ENCODE measurements at regions not wholly inside any gene's neighbourhood (a gene's known extent, or its start where the extent isn't known, plus 50 kb on each side); places are given as distances from the start of the nearest gene placed in this dataset.
"Not testable (repeated sequence)": the region's sequence is repeated elsewhere in the genome, so short reads cannot be mapped to it uniquely, and the experiment has no call there.

DNA sequence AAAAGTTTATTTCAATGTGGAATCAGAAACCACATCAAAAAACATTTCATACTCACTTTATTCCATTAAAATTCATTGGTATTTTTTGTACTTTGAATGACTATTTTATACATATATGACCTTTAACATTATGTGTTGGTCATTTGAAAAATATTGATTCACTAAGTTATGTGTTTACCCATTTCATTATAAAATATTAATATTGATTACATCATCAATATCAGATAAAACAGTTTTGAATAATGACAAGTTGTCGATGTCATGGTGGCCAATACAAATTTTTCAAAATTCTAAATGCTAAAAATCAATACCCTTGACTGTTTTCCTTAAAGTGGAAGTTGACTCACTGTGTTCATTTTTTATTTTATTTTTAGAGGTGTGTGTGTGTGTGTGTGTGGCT lies 239.7 kb upstream of the ROBO1 start:
- DNase-seq = no peak

DNA sequence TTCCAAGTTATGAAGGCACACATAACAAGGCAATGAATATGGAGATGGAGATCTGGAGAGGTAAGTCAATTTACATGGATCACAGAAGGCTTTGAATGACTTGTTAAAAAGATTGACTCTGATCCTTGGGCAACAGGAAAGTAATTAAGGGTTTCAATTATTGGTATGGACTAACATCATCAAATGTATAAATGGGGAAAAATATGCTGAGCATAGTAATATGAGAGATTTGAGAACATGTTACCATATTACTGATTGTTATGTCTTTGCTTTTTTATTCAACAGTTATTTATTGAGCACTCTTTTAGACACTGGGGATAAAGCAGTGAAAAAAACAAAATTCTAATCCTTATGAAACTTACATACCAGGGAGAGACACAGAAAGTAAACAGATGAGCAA lies 238.5 kb upstream of the ROBO1 start:
- no peak for DNase-seq

DNA sequence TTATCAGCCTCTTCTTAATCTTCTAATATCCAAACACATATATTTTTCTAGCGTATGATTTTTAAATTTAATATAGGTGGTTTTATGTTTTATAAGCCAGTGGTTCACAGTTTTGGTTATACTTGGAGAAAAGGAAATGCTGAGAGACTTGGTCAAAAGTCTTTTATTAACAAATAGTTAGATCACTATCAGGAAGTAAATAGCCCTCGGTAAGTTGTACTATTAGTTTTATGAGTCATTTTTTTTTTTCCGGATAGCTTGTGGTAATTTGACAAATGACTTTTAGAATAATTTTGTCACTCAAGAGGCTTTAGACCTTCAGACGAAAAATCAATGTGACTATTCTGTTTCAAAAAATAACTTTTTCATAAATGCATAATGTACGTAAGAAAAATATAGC lies 232.2 kb upstream of the ROBO1 start:
- no peak for DNase-seq

DNA sequence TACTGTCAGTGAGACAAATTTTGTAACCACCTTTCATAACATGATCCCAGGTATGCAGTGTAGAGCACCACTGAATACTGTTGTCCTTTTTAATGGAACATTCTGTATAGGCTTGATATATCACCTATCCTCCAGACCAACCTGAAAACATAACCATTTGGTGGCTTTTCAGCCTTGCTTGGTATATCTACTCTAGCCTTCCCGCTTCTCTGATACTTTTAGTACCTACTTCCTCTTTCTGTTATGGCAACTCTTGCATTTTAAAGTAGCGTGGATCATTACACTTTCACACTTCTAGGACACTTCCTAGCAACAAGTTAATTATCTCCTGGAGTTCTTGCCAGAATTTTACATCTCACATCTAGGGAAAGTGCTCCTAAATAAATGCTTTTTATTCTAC lies 226.6 kb upstream of the ROBO1 start:
- DNase-seq = no peak

DNA sequence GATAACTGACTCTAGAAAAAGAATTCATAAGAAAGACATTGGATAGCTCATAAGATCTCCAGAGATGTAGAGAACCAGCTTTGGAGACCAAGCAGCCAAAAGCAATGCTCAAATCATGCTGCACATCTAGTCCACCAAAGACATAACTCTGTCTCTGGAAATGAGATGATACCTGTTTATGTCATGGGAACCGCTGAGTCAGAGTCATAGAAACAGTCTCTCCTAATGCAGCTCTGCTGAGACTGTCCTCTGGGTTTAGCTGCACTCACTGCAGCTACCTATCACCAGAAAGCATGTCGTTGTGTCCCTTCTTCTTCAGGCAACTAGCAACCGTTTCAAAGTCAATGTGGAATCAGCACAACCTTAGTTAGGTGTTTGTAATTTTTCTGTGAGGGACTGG lies 218.5 kb upstream of the ROBO1 start:
- DNase-seq = no peak

DNA sequence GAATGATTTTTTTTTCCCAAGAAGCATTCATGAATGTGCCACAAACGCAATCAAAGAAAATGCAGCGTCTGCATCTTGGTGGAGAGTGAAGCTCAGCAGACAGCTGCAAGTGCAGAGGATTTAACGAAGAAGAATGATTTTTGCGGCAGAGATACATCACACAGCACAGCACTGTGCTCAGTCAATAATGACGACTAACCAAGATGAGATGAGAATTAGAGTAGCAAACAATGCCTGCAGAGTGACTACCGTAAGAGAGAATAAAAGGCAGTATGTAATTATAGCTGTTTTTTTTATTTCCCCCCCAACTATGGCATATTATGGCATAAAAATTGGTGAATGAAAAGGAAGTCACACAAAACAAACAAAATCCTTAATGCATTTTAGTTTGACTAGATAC lies 218.0 kb upstream of the ROBO1 start:
- DNase-seq = no peak

DNA sequence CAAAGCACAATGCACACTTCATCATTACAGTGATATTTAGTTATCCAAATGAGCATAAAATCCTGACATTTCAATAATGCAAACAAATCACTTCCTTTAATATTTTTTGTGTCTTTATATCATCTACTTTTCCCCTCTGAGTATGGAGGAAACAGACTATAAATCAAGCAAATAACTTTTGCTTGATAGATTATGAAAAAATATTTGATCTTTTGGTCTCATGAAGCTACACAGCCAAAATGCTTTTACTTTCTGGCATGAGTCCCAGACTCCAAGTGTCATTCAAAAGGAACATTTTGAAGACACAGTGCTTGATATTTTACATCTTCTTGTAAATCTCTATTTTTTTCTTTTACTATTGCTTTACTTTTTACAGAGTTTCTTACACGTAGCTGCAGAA lies 215.3 kb upstream of the ROBO1 start:
- no peak for DNase-seq

DNA sequence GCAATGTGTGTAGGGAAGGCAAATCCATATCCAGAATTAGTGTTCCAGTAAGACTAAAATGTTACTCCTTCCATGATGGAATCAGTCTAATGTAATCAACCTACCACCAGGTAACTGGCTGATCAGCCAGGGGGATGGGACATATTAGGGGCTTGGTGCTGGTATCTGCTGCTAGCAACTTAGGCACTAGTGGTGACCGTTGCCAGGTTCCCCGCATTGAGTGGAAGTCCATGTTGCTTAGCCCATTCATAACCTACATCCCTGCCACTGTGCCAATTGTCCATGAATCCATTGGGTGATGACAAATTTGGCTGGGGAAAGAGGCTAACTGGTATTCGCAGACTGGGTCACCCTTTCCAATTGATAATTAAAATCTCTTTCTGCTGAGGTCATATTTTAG lies 212.2 kb upstream of the ROBO1 start:
- no peak for DNase-seq

DNA sequence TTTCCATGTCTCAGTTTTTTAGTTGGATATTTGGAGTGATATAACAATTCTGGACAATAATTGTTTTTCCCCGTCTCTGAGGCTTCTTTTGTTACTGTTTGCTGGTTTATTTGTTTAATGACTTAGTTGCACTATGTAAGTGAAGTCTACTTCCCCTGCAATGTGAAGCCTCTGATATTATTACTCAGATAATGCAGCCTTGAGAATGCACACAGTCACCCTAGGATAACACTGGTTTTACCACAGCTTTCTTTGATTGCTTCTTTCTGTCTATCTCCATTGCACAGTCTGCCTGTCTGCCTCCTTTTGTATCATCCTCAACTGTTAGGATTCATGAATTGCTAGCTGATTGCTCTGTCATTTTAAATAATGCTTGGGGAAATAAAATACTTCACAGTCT lies 208.7 kb upstream of the ROBO1 start:
- DNase-seq = no peak

DNA sequence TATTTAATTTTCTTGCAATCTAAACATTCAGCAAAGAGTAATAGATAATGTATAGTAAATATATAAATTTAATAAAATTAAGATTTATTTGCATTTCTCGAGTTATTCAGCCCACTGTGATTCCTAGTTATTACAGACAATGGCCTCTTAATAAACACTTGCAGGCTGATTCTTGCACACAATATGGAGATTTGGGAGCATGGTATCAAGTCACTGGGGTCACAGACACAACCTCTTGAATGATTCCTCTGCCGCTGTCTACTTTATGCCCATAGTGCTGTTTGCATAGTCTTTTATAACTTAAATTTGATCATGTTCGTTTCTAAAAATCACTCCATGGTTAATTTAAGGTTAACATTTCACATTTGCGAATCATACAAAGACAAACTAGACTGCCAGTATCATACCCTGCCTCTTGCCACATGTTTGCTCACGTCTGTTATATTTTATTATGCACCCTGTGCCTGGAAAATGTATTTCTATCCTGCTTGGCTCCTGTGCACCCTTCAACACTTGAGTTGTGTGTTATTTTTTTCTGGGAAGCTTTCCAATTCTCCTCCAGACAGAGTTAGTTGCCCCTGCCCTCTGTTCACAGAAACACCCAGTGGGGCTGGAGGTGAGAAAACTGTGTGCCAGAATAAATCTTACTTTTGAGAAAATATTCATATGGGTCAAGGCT lies 206.3 kb upstream of the ROBO1 start:
- no peak for DNase-seq

DNA sequence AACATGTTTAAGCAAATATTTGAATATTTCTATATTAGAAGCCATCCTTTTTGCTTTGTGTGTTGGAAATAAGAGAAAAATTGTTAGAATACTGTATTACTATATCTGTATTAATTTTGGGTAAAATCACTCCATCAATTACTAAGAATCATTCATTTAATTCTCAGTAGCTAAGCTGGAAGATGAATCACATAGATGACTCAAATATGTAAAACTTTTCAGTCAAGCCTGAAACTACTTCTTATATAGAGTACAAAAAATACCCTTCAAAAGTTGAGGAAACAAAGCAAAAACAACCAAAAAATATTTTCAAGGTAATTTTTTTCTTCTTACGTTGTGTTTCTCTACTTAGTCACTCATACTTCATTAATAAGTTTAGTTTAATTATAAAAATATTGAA lies 205.7 kb upstream of the ROBO1 start:
- no peak for DNase-seq

DNA sequence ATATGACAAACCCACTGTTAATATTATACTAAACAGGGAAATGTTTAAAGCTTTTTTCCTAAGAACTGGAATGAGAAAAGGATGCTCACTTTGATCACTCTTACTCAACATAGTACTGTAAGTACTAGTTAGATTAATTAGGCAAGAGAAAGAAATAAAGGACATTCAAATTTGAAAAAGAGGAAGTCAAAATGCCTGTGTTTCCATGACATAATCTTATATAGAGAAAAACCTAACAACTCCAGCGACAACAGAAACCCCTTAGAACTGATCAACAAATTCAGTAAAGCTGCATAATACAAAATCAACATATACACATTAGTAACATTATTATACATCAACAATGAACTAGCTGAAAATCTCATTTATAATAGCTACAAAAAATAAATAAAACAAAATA lies 200.6 kb upstream of the ROBO1 start:
- DNase-seq = no peak

DNA sequence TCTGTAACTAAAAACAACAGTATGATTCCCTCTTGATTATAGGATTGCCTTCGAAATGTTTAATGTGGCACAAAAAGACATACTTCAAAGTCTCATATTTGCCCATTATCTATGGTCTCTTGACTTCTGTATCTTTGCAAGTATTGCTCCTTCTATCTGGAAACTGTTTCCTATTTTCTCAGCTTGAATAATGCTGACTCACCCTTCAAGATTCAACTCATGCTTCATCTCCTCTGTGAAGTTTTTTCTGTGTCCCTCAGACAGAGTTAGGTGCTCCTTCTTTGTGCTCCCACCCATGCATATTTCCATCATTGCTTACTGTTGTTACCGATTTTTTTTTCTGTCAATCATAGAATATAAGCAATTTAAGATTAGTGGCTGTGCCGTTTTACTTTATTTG lies 192.8 kb upstream of the ROBO1 start:
- DNase-seq = no peak

DNA sequence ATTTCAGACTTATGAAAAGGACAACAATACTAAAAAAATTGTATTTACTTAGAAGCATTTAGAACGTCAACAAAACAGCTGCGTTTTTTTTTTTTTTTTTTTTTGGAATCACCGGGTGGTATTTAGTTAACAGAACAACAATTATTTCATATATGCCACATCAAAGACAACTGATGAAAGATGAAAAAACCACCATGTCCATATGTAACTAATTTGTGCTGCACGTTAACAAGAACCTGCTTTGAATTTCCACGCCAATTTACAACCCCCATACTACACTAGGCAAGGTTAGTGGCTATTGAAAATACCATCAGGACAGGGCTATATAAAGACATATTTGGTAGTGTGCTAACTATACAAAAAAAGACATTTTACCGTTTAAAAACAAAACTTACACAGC lies 189.3 kb upstream of the ROBO1 start:
- no peak for DNase-seq

DNA sequence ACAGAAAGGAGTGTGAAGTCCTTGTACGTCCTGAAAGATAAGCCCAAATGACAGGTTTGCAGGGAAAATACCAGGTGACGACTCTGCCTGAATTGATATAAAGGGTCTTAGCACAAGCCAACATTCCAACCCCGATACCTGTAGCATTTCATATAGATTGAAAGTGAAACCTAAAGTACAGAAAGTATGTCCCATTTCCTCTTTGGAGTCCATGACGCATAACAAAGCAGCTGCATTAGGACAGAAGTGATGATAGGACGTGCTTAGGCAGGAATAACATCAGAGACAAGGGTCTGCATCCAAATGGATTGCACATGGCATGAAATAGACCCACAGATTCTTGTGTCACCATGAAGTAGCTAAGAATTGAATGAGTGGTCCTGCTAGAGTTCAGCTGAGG lies 187.0 kb upstream of the ROBO1 start:
- no peak for DNase-seq

DNA sequence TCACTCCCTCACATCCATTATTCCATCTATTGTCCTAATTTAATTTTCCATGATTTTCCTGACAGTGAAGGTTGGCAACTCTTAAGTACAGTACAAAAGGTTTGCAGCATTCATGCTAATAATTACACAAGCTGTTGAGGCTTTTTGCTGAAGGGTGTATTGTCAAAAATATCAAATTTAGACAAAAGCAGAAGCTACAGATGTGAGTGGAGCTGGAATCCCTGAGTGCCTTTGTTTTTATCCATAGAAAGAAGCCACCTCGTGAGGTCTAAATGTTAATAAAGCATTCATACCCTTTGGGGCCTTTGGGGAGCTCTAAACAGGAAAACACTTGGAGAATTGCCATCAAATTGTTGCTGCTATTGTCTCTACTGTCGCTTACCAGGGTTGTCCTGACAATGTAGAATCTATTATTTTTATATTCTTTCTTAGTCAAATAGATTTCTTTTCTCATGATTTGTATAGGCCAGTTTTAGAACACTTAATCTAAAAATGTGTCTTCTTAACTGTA lies 185.8 kb upstream of the ROBO1 start:
- DNase-seq = no peak

DNA sequence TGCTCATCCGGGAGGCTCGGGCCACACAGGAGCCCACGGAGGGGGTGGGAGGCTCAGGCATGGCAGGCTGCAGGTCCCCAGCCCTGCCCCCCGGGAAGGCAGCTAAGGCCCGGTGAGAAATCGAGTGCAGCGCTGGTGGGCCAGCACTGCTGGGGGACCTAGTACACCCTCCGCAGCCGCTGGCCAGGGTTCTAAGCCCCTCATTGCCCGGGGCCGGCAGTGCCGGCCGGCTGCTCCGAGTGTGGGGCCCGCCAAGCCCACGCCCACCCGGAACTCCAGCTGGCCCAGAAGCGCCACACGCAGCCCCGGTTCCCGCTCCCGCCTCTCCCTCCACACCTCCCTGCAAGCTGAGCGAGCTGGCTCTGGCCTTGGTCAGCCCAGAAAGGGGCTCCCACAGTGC lies 183.6 kb upstream of the ROBO1 start:
- DNase-seq = not testable (repeated sequence)

DNA sequence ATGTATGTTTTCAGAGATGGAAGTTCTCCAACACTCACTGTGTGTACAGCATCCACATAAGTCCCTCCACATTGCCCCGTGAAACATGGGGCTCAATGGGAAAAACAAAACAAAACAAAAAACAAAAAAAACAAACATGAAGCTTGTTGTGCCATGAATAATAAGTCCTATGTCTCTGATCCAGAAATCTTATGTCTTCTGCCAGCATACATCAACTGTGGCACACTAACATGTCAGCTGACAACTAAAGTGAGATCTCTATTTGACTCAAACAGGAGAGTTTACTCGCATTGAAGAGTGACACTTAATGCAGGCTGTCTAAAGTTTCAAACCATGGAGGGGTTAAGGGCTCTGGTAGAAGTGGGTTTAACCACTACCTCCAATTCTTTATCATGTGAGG lies 180.2 kb upstream of the ROBO1 start:
- no peak for DNase-seq

DNA sequence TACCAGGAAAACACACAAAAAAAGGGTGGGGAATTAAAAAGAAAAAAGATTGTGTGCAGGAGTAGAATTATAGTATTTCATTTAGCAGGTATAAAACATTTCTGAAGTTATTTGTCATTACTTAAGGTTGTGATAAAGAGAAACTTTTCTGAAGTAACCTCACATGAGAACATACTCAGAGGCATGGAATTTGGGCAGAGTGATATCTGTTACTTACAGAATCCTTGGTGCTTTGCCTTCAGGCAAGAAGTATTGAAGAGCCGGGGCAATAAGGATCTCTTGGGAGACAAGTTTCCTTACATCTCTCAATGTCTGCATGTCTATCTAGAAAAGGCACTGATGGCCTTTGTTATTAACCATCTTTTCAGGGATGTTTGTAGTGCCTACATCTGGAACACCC lies 179.7 kb upstream of the ROBO1 start:
- no peak for DNase-seq

DNA sequence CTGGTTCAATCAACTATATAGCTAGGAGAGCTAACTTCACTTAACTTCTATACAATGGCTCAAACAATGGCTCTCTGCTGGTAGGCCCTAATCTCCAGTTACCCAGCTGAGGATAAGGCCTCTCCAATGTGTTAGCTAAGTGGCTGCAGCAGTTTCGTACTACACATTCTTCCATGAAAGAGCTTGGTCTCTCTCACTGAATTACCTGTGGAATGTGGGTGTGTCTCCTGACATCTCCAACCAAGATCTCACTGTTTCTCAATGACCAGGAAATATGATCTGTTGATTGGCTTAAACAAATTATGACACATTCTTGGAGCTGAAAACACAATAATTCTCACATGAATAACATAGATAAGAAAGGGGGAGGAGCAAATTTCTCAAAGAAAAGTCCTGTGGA lies 169.8 kb upstream of the ROBO1 start:
- DNase-seq = no peak

DNA sequence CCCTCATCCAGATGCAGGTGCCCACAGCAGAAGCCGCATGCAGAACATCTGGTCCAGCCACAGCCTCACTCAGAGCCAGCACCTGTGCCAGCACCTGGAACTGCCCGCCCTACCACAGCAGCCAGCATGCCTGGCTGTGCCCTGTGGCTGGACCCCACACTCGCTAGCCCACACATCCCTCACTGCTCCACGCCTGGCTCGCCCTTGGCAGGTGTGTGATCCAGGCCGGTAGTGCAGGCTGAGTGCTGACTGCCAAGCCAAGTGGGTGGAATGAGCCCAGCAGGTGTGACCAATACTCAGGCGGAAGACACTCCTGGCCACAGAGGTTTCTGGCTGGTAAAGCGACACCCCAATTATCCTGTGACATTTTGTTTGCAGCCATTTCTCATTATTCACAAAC lies 162.4 kb upstream of the ROBO1 start:
- no peak for DNase-seq

DNA sequence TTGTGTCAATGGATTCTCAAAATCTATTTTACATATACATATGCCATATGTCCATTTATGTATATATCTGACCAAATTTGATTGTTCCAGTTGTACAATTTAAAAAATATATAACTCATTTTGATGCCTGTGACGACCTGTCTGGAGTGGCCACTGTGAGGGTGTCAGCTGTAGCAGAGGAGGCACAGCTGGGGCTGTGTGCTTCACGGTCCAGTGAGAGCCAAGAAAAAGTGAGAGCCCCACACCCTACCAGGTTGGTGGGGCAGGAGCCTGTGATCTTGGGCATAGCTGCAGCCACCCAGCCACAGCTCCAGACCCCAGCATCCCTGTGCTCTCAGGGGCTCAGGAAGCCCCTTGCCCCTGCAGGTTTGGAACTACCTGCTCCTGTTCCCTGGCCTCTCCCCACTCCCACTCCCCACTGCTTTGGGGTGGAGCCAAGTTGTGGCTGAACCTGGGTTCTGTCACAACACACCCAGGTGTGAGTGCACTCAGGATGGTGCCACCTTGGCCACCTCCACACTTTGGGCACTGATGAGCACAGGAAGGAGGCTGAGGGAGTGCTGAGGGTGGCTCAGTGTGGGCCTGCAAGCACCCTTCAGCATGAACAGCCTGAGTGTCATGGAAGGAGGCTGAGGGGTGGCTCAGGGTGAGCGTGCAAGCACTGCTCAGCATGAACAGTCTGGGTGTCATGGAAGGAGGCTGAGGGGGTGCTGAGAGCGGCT lies 161.1 kb upstream of the ROBO1 start:
- DNase-seq = no peak

DNA sequence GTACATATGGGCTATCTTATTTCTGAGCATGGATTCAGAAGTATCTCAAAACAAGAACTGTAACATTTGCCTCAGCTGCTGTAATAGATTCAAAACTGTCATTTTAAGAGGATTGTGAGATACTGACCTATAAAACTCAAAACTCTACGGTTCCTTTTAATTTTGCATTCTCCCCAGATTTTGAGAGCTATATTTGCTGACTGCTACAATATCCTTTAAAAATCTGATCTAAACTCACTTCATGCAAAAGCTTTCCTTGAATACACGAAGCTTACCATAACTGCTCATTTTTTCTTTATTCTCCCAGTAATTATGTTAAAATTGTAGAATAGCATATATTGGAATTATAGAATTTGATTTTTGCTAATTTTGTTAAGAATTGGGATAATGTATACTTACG lies 158.7 kb upstream of the ROBO1 start:
- DNase-seq = no peak

DNA sequence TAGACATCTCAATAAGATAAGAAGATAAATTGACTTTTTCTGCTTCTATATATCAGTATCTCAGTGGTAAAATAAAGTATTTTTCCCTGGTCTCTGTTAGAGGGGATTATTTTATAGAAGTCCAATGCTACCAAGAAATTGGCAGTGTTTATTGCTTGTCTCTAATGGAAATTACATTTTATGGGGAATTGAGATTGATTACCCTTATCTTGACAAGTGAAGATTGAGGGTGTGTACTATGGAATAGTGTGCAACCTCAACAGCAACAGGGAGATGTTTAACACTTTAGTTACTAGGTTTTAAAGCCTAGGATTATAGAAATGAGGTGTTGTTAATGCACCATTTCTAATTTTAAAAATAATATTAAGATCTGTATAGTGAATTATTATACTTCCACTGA lies 154.8 kb upstream of the ROBO1 start:
- DNase-seq = no peak

DNA sequence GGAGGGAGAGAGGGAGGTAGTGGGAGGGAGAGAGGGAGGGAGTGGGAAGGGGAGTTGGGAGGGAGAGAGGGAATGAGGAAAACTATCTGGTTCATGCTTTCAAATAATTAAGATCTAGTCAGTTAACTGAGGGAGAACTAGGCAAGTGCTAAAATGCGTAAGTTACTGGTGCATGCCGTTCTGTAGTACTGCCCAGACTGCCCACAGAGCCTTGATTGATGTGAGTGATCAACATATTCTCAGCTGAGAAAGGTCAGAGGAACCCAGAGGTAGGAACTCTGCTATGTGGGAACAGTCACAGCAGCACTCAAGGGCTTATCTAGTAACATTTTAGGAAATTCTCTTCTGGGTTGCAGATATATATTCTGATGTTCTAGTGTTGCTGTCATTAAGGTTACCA lies 149.8 kb upstream of the ROBO1 start:
- no peak for DNase-seq

Measured in NCI-H524 (cell line).